GM12873 (cell line): ENCODE measurements at regions not wholly inside any gene's neighbourhood (a gene's known extent, or its start where the extent isn't known, plus 50 kb on each side); places are given as distances from the start of the nearest gene placed in this dataset.

Experiments used
- CTCF ChIP-seq: IDR thresholded peaks from 2 replicates; pipeline ENCODE4 v1.5.1; 2012; ENCODE audit warnings: low read depth, mild to moderate bottlenecking, moderate library complexity, low read length, control low read depth; ENCODE audit not compliant: insufficient read depth; ENCODE audit errors: missing control alignments

DNA sequence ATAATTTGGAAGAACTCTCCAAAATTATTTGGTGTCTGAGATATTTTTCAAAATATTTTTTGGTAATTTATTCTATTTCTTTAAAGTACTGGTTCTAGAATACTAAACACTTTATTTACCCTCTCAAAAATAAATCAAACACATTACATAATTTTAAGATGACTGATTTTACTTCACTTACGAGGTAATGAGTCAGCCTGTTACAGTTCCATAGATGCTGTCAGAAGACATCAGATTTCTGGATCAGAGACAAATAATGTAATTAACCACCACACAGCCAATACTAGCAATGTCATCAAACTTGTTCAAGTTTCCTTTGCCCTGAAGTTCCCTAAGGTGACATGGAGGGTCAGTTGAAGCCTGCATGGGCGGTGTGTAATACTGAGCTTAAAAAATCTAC, 106.1 kb upstream of the CDH9 start:
- no peak for TF ChIP-seq CTCF

GRCh38 chr5:27140831-27141230, 102.4 kb upstream of the CDH9 start:
- no peak for TF ChIP-seq CTCF

DNA sequence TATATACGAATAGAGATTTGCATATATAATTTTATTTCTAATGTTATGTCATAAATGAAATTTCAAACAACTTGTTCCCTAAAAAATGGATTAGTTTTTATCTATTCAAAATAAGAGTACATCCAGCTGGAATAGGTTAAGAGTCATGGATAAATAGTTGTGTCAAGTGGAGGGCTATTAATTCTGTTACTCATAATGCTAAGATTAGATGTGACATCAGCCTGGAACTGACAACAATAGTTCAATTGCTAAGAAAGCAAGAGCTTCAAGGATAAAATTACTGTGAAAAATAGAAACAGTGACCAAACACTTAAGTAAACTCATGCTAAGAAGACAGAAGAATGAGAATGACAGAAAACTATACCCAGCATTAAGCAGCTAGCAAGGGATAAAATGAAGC, 92.2 kb upstream of the CDH9 start:
- no peak for TF ChIP-seq CTCF

GRCh38 chr5:27129926-27130325, 91.5 kb upstream of the CDH9 start:
- TF ChIP-seq CTCF, result no peak

GRCh38 chr5:27125856-27126255, 87.5 kb upstream of the CDH9 start:
- no peak for TF ChIP-seq CTCF

- TF ChIP-seq CTCF, result peak; percentile 18
Observed at GRCh38 chr5:27124590-27124989, 86.2 kb upstream of the CDH9 start.

- no peak for TF ChIP-seq CTCF
Observed at GRCh38 chr5:27103486-27103885, 65.1 kb upstream of the CDH9 start.

DNA sequence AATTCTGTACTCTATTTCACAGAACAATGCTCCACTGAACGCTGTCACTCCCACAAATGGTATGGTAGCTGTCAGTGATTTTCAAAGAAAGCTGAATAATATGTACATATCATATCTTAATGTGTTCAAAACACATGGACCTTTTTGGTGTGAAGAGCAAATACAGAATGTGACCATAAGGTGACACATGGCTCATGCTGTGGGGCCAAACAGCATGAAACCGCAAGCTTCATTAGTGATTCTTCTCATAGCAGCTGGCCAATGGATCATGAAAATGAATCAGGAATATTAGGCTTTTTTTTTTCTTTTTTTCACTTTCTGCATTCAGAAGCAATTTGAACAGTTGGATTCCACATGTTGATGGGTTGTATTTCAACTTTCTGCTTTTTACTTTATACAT, 54.9 kb upstream of the CDH9 start:
- TF ChIP-seq CTCF, result no peak
